ENCODE measurements at regions not wholly inside any gene's neighbourhood (a gene's known extent, or its start where the extent isn't known, plus 50 kb on each side); places are given as distances from the start of the nearest gene placed in this dataset.

DNA sequence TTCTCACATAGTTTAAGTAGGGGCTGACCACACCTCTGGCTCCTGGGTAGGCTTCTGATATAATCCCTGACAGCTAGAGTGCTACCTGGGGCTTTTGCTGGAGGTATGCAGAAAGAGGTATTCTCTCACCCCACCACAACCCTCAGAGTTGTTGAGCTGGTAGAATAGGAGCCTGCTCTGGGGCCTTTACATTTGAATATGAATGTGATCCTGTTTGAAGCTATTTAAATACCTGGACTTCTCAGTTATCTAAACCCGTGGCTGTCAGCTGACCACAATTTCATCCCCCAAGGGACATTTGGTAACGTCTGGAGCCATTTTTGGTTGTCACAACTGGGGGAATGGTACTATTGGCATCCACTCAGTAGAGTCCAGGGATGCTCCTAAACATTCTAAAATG is 669.1 kb downstream of the SATB2 start:
- no peak for FAIRE-seq

- FAIRE-seq: no peak
These were observed 675.0 kb downstream of the SATB2 start for GRCh38 chr2:198782734-198783133.

- no peak for FAIRE-seq
These were observed 680.9 kb downstream of the SATB2 start for GRCh38 chr2:198776616-198777406.

DNA sequence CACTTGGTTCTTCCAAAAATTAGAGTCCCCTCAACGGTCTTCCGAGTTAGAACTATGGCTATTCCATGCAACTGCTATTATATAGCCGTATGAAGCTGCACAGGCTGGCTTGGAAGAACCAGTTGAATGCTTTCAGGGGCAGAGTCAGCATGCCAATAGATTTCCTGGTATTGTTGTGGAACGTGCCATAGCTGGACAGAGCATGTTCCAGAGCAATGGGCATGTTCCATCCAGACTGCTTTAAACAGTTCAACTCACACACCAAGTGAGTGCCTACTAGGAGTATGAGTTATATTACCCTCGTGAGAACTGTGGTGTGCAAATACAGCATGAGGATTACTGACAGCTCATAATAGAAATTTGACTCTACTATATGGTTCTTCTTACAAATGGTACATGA is 682.0 kb downstream of the SATB2 start:
- FAIRE-seq: no peak

DNA sequence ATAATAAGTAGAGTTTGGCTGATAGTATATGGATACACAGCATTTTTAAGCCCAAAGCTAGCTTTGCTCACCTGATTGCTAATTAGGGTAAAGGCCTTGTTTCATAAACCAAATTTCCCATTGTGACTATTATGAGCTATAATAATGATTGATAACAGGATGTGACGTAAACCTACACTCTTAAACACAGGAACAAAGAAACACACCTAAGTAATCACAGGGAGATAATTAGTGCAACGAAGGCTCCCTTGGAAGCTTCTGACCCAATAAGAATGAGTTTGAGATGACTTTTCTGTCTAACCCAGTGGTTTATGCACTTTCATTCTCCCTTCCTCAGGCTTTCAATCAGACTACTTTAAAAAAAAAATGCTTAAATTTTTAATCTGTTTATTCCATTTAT is 683.2 kb downstream of the SATB2 start:
- FAIRE-seq: no peak

GRCh38 chr2:198767694-198768093 is 690.0 kb downstream of the SATB2 start:
- FAIRE-seq: no peak

DNA sequence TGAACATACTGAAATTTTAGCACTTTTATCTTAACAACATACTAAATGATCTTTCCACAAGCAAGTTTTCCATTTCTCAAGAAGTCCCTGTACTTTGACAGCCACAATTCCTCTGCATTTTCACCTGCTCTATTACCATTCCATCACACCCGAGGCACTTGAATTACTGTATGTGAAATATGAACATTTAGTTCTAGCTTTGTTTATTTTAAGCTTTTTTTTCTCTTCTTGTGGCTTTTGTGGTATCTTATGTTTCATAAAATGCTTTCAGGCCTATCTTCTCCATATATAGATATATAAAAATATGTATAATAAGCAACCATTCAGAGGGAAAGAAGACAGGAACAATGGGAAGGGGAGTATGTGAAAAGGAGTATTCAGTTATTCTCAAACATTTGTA is 693.9 kb downstream of the SATB2 start:
- no peak for FAIRE-seq

GRCh38 chr2:198762441-198762840 is 695.3 kb downstream of the SATB2 start:
- FAIRE-seq: no peak

- FAIRE-seq: no peak
These were observed 700.7 kb downstream of the SATB2 start for GRCh38 chr2:198757069-198757468.

DNA sequence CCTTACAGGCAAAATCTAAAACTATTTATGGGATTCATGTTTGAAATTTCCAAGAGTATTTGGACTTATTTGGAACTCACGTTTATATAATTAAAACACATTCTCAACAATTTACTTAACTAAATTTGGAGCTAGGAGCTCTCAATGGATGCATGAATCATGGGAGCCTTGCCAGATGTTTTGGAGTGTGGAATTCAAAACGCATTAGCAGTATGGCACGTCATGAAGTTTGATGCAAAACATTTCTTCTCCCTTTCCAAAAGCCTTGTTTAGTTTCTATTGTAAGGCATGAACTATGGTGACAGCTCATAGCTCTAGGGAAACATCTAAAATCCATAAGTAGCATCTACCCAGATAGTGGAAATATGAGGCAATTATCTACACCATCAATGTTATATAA is 701.6 kb downstream of the SATB2 start:
- FAIRE-seq: no peak

DNA sequence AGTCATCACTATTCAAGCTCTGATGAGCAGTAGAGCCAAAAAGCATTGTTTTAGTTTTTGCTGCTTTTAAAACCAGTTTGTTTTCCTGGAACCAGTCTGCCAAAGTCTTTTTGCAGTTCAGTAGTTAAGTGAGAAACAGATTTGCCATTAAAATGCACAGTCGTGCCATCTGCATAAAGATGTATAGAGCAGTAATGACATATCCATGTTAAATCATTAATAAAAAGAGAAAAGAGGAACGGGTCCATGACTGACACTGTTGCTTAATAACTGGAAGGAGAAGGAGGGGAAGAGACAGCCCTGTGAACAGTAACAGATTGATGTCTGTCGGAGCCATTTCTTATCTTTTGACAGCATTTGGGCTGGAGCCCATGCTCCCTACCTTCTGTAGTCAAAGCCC is 704.6 kb downstream of the SATB2 start:
- no peak for FAIRE-seq

DNA sequence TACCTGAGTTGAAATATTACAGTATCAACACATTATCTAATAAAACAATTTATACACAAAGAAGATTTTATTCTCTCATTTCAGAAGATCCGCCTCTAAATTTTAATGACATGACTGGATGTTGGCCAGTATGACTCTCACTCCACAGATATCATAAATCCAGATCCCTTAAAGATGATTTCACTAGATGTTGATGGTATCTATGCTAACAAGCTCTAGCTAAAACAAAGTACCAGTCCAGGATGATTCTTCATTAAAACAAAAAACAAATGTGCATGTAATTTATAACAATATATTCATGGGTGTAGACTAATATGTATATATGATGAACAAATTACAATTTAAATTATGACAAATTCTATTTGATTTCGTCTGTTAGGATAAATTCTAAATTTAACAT is 708.4 kb downstream of the SATB2 start:
- no peak for FAIRE-seq

GRCh38 chr2:198731842-198732399 is 725.8 kb downstream of the SATB2 start:
- FAIRE-seq: no peak

DNA sequence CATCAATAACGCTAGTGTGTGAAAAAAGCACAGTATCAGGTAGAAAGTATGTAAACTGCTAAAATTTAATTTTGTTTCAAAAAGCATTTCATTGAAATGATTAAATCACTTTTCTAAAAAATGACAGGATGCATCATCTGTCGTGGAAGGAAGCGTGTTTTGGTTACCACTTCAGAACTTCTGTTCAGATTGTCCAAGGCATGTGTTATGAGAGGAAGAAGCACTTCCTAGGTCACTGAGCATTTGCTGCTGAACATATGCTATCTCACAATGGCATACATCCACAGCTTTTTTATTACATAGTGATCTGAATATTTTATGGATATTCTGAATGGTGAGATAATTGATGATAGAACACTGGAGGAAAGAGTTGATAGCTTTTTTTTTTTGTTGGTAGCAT is 737.5 kb downstream of the SATB2 start:
- no peak for FAIRE-seq

GRCh38 chr2:198717451-198717850 is 740.3 kb downstream of the SATB2 start:
- no peak for FAIRE-seq

GRCh38 chr2:198715302-198715835 is 742.4 kb downstream of the SATB2 start:
- FAIRE-seq: no peak

GRCh38 chr2:198712485-198712884 is 745.3 kb downstream of the SATB2 start:
- no peak for FAIRE-seq

- no peak for FAIRE-seq
These were observed 746.3 kb downstream of the SATB2 start for GRCh38 chr2:198711484-198711883.

- no peak for FAIRE-seq
These were observed 747.2 kb downstream of the SATB2 start for GRCh38 chr2:198710562-198710961.

GRCh38 chr2:198706476-198707082 is 751.2 kb downstream of the SATB2 start:
- no peak for FAIRE-seq

GRCh38 chr2:198703281-198703680 is 754.5 kb downstream of the SATB2 start:
- no peak for FAIRE-seq

DNA sequence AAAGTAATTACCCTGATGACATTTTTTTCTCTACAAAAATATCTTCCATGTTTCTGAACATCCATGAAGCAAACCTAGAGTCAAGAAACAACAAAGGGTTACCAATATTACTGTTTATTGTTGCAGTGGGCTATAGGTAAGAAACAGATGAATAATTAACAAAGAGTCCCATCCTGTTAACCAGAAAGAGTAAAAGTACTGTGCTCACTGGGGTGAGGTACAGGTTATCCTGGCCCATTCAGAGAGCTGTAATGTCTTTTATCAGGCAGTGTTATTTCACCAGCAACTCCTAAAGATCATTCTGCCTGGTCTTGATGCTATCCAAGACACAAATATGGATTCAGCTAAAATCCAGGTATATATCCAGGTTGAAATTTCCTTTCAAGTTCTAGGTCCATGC is 754.9 kb downstream of the SATB2 start:
- FAIRE-seq: no peak

DNA sequence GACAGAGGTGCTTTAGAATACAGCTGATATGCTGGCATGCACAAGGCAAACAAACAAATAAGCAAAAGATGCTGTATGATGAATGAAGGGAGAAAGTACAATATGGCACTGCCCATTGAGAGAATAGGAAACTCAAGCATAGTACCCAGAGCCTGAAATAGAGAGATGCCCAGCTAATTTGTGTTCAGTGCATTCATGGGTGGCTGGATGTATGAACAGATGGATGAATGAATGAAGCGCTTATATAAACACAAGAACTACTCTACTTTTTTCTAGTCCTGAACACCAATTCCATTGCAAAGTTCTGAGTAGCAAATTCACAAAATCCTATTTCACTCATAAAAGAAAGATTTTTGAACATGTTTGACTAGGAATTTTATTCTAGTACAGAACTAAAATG is 756.3 kb downstream of the SATB2 start:
- no peak for FAIRE-seq

- no peak for FAIRE-seq
These were observed 757.4 kb downstream of the SATB2 start for GRCh38 chr2:198700319-198700718.
